ENCODE measurements at regions not wholly inside any gene's neighbourhood (a gene's known extent, or its start where the extent isn't known, plus 50 kb on each side); places are given as distances from the start of the nearest gene placed in this dataset.

DNA sequence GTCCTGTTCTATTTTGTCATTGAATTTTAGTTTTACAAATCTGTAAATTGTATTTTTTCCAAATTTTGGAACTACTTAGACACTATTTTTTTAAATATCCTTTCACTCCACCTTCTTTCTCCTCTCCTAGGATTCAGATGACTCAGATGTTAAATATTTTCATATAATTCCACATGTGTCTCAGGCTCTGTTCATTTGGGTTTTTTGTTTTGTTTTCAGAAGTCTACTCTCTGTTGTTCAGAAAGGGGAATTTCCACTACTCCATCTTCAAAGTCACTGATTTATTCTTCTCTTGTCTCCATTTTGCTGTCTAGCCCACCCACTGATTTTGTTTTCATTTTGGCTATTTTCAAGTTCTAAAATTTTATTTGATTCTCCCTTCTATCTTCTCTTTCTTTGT lies 264.0 kb upstream of the SLIT2 start:
- no peak for DNase-seq

DNA sequence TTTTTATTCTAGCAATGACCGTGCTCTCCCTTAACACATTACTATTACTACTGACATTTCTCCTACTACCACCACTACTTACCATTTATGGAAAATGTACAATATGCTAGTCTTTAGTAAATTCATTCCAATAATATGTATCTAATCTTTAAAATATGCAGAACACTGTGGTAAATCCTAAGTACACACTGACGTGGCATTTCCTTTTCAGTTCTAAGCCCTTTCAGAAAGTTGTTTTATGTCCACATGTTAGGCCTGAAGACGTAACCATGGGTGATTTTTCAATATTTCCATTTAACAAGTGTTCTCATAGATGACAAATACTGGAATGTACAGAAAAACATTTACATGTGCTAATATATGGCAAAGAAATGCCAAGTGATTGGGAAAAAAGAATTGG lies 268.6 kb upstream of the SLIT2 start:
- DNase-seq, result no peak

DNA sequence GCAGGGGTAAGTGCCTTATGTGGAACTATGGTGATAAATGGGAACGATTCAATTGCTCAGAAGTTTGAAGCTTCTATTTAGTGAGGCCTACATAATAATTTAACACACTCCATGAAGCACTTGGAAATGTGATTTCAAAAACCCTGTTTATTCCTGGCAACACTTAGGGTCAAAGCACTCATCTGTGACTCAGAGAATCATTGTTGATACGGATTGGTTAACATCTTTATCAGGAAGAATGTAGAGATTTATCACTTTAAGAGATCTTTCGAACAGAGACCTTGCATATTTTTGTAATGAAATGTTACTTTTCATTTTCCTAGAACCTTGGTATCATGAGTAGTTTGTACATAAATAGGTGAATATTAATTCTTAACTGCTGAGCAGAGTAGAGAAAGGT lies 269.1 kb upstream of the SLIT2 start:
- no peak for DNase-seq

DNA sequence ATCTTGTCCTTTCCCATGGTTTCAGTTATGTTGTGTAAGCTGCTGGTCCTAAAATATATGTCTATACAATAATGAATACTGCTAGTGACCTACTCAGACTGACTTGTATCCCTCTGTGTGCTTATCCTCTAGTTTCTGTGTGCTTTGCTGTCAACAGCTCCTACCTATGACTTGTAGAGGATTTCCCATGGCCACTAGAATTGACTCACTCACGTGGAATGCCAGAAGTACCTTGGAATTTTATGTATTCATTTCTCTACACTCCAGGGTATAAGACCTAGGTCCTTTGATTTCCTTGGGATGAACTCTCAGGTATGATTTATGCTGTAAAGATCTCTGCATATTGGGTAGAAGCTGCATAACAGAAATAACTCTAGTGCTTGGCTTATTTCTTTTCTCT lies 279.9 kb upstream of the SLIT2 start:
- DNase-seq, result no peak

DNA sequence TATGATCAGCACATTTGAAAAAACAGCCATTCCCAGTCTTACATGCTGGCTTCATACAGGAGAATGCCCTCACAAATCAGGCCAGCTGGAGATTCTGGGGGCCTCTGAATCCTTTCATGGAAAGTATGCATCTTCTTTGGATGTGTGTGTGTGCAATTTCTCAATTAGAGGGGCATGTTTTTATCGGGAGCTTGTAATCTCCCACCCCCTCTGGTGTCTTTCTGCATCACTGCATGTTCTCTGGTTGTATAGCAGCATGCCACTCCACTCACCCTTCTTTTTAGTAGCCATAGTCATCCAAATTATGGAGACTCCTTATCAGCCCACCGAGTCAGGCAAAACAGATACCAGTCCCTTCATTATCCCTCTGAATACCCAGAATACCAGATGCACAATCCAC lies 282.2 kb upstream of the SLIT2 start:
- DNase-seq, result no peak

DNA sequence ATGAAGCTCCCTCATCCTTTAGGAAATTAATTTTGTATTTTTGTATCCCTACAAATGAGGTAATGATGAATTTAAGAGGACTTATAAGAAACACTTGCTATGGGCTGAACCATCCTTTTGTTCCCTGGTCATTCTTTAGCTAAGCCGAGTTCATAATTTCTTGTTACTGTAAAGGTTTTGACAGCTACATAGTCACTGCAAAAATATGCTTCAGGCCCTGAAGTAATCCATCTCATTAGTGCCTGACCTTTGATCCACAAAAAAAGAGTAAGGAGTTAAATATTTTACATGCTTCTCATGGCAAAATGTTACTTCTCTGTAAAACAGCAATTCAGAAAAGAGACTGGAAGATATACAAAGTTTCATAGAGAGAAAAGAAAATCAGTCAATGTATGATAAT lies 290.6 kb upstream of the SLIT2 start:
- DNase-seq, result no peak

DNA sequence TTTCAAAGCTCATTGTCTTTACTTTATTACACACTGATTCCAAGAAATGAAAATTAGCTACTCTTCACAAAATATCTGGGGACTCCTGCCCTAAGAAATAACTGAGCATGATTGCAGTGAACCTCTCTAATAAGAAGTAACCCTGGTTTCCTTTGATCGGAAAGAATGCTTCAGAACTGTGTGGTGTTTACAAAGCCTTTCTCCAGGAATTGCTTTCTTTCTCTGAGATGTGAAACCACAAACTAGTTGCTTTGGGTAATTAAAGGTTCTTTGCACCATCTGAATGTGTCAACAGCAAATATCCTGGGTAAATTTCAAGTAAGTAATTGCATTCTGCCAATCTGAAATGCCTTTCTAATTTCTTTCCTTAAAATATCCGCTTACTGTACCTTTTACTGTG lies 292.9 kb upstream of the SLIT2 start:
- DNase-seq, result no peak

DNA sequence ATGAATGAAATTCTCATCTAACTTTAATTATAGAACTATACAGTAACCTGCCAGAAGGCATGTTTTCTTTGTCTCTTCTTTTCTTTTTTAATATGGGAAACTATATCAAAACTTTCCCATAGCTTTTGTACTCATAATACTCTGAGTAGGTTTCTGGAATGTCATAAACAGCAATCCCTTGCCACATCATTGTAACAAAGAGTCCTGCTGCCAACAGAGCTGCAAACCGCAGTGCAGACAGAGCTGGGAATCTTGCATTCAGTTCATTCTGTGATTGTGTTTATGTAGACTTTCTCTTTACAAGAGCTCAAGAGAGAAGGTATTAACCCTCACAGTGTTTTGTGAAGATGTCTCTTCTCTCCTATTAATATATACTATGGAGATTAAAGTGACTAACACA lies 304.4 kb upstream of the SLIT2 start:
- DNase-seq, result no peak

DNA sequence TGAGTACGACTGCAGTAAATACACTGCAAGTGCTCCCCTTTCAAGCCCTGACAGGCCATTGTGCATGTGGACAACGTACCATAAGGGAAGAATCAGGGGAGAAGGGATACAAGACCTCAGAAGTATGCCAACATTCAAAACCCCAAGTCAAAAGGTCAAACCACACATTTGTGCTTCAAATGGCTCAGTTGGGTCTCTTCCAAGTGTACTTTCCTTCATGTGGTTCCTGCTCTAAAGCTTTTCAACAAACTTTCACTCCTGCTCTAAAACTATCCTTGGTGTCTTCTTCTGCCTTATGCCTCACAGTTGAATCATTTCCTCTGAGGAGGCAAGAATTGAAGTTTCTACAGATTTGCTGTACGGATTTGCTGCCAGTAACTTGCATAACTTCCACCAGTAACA lies 305.7 kb upstream of the SLIT2 start:
- DNase-seq, result no peak

DNA sequence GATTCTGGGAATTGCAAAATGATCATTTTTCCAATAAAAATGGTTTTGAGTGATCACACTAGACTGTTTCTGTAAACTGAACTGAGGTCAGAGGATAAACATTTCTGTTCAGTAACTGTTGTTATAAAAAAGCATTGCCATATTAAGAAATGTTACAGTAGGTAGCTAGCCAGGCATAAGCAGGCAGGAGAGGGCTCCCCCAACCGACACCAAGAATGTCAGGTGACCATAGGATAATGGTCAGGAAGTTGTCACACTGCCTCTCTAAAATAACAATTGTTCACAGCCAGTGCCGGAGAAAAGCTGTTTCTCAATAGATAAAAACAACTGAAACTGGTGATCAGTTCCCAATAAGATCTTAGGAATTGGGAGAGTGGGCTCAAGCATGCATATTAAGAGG lies 306.2 kb upstream of the SLIT2 start:
- no peak for DNase-seq

DNA sequence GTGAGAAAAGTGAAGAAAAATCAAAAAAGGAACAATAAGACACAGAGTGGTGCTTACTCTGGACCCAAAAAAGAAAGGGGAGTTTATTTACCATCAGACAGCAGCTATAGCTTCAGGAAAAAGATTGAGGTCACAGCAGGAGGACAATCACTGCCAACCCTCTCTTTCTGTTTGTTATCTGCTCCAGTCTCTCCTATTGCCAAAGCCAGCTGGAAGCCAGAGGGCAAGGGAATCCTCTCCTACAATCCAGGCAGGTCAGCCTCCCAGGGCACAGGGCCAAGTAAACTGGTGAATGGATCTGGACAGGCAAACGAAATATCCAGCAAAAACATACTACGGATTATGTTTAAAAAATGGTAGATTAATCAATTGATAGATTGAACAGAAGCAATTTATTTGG lies 306.9 kb upstream of the SLIT2 start:
- DNase-seq, result no peak

DNA sequence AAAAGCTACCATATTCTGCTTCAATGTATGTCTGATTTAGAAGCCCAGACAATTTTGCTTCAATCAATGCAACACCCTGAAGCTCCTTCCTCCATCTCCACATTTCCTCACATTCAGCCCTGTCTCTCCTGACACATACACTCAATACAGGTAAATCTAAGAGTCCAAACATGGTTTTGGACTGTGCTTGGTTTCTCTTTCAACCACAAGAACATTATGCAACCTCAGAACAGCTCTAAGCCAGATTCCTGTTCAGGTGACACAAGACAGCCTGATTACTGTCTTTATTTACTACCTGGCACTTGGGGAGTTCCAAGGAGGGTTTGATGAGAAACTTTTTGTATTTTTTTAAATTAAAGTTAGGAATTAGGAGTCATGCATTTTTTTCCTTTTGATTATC lies 307.5 kb upstream of the SLIT2 start:
- no peak for DNase-seq

DNA sequence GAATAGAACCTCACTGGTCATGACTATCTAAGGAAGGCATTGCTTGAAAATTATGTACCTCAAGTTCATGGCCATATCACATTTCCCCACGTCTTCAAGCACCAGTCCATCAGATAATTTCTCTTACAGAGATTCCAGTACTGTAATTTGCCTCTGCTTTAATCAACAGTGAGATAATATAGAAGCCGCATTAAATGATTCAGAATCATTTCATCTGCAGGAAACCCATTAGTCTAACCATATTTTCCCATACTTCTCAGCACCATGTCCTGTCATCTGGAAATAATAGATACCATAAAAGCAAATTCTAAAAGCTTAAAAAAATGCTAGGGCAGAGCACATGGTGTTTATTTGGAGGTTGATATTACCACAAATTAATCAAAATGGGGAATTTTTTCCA lies 310.3 kb upstream of the SLIT2 start:
- DNase-seq, result no peak

DNA sequence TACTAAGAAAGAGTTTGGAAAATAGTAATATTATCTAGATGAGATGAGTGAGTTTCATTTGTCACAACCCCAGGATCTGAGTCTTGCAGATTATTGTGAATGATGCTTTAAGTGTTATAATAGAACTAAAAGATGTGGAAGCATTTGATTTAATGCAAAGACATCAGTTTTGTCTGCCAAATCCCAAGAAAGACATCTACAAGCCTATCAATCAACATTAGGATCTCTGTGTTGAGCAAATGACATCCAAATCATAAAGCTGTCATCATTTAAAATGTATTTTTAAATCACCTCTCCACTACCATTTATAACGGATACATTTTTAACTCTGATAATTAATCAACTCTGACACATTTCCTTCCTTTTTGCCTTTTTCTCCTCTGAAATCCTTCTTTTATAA lies 310.8 kb upstream of the SLIT2 start:
- no peak for DNase-seq

DNA sequence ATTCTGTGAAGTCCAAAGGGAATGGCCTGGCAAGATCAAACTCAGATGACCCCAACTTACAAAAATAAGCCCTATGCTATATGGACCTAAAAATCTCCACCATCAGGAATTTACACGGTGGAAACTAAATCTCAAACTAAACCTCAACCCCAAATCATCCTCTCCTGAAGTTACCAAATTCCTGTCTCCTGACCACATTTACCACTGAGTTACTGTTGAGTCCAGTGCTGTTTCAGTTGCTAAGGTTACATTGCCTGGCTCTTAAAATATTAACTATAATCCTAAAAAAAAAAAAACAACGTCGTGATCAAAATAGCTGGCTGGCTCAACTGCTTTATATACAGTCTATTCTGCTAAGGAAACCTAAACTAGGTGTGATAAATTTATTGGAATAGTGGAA lies 315.2 kb upstream of the SLIT2 start:
- no peak for DNase-seq

DNA sequence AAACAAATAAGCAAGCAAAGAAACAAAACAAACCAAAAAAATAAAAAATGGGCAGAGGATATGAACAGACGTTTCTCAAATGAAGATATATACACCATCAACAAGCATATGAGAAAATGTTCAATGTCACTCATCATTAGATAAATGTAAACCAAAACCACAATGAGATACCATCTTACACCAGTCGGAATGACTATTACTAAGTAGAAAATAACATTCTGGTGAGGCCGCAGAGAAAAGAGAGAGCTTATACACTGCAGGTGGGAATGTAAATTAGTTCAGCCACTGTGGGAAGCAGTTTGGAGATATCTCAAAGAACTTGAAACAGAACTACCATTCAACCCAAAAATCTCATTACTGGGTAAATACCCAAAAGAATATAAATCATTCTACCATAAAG lies 321.0 kb upstream of the SLIT2 start:
- DNase-seq, result no peak

DNA sequence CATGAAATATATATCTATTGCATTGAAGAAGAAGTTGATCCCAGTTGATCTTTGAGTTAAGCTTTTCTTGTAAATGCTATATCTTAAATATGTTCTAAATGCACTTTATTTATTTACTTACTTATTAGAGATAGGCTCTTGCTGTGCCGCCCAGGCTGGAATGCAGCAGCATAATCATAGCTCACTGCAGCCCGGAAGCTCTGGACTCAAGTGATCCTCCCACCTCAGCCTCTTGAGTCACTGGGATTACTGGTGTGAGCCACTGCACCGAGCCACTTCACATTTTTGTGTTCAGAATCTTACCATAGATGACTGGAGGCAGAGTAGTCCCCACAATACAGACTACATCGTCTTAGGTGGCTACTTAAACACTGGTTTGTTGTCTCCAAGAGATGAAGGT lies 324.3 kb upstream of the SLIT2 start:
- no peak for DNase-seq

DNA sequence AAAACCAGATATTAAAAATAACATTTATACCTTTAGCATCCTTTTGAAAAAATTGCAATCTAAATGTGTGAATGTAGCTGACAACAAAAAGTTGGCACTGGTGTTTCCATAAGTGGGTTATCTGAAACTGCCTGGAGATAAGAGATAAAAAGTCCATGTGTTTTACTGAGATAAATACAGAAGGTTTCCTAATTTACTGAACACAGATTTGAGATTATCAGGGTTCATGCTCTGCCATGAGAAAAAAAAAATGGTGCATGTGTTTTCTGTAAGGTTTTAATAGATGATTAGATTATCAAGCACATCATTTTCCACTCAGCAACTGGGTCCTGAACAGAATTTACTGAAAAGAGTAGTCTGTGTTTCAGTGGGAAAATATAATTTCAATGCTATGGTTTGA lies 326.2 kb upstream of the SLIT2 start:
- DNase-seq, result no peak

DNA sequence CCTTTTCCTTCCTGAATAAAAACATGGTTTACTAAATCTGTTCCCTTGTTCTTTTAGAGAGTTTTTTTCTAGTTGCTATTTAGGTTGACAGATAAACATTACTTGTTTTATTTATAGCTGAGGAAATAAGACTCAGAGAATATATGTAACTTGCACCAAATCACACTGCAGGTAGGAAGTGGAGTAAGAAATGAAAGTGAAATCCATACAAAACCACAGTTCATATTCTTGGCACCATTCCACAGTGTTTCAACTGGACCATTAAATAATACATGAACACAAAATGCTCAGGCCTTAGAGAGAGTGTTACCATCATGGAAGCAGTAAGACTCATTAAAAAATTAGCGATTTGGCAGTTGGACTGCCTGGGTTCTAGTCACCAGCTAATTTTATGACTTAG lies 326.9 kb upstream of the SLIT2 start:
- no peak for DNase-seq

DNA sequence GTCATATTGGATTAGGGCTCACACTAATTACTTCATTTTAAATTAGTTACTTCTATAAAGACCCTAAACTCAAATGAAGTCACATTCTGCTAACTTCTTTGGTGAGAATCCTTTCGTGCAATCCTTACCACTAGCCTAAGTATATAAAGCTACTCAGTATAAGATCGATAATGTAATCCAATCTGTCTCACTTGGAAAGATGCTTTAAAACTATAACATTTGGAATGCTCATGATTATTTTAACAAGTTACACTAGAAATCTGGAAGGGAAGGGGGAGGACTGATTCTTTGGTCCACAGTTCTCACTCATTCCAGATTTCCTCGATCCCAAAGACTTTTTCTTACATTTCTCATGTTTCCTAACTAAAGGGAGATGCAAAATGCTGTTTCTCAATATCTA lies 336.4 kb upstream of the SLIT2 start:
- DNase-seq, result no peak

DNA sequence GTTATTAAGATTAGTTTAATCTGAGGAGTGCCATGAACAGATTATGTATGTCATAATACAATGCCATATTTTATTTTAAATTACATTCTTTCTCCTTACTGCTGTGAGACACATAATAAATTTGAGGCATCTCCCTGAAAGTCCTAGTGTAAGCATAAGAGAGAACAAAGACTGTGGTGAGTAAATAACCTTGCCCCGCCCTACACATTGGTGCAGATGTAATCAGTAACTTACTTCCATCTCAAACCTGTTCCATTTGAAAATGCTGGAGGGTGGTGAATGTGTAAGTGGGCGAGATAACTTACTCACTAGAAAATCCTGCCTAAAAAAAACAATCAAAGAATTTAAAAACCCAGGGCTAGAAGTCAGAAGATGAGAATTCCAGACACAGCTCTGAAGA lies 338.1 kb upstream of the SLIT2 start:
- no peak for DNase-seq

DNA sequence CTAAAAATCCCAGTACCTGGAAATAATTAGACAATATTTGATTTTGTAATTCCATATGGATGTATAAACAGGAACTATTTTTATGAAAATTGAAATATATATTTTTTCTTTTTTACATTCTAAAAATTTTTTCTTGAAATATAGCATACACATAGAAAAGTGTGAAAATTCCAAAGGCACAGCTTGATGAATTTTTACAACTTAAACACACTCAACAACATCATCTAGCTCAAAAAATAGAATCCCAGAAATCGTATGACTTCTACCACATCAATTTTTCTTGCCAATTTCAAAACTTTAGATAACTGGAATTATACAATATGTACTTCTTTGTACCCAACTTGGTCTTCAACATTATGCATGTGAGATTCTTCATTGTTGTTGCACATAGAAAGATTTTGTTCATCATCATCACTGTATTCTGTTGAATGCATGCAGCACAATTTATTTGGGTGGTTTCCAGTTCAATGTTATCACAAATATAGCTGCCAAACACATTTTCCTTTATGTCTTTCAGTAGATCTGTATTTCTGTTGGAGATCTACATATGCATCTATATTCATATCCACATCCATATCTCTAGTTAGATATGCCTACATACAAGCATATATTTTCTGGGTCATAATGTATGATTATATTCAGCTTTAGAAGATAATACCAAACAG lies 340.7 kb upstream of the SLIT2 start:
- no peak for DNase-seq

DNA sequence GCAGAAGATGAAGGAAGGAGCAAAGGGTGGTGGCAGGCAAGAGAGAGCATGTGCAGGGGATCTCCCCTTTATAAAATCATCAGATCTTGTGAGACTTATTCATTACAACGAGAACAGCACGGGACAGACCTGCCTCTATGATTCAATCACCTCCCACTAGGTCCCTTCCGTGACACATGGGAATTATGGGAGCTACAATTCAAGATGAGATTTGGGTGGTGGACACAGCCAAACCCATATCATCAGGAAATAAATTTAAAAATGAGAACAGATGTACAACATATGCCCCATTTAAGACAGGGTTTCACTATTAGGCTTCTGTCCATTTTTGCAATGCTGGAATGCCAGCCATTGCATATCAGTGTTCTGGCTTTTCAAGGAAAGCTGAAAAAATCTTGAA lies 346.7 kb upstream of the SLIT2 start:
- no peak for DNase-seq

DNA sequence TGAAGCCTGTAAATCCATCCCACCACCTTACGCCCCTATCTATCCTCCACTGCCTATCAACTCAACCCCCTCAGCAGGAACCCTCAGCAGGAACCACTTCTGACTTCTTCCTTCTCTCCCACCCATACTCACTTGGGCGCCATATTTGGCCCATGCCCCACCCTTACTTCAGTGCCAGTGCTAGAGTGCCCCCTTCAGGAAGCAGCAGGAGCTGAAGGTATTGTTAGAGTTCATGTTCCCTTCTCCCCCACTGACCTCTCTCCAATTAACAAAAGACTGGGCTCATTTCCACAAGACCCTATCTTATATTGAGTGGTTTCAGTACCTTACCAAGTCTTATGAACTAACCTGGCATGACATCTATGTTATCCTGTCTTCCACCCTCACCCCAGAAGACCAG lies 363.1 kb upstream of the SLIT2 start:
- DNase-seq, result no peak

DNA sequence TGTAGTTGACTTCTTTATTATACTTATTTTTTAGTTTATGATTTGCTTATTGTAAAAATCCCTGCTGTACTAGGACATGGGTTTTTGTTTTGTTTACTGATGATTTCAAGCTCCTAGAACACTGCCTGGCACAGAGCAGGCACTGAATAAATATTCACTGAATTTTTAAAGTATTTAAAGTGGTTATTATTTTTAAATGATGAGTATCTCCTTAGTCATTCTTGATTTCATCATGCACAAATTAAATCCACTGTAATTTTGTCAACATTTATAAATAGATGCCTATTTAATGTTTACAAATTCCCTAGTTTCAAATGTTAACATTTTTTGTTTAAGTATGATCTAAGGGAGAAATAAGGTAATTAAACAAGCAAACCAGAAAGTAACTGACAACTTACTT lies 367.9 kb upstream of the SLIT2 start:
- DNase-seq, result no peak

DNA sequence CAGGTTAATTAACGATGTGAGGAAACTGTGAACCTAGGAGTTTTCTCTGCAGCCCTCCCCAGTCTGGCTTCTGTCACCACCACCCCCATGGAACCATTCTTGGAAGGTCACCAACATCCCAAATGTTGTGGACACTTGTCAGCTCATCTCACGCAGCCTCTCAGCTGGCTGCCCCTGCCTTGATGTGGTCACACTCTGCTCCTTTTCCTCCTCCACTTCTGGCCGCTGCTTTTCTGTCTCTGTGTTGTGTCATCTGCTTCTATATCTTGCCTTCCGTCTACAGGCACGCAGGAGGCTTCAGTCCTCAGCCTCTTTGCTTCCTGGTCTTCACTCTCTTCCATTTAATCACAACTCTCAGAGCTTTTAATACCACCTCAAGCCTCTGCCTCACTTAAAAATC lies 371.5 kb upstream of the SLIT2 start:
- no peak for DNase-seq
